ENCODE measurements at regions not wholly inside any gene's neighbourhood (a gene's known extent, or its start where the extent isn't known, plus 50 kb on each side); places are given as distances from the start of the nearest gene placed in this dataset.
"Not testable (repeated sequence)": the region's sequence is repeated elsewhere in the genome, so short reads cannot be mapped to it uniquely, and the experiment has no call there.

GRCh38 chr6:100322886-100323285 is 141.8 kb downstream of the SIM1 start:
- Histone ChIP-seq H3K4me3 (ENCODE audit: insufficient read depth, low read depth, low read length) (no peak overlapping the region), H3K27me3 (ENCODE audit: control insufficient read depth, insufficient read depth, low read length) (no peaks in the 10 kb centered on the region), H3K36me3 (replicated peaks; ENCODE audit: control insufficient read depth, insufficient read depth, low read length) (no peaks in the 10 kb centered on the region)
- DNase-seq, result no peak

- Histone ChIP-seq H3K4me3 (ENCODE audit: insufficient read depth, low read depth, low read length) (no peak overlapping the region), H3K36me3 (replicated peaks; ENCODE audit: control insufficient read depth, insufficient read depth, low read length) (no peaks in the 10 kb centered on the region), H3K27me3 (ENCODE audit: control insufficient read depth, insufficient read depth, low read length) (no peaks in the 10 kb centered on the region)
- DNase-seq, result no peak
Observed at GRCh38 chr6:100320686-100321085, 144.0 kb downstream of the SIM1 start.

GRCh38 chr6:100317031-100317430 is 147.7 kb downstream of the SIM1 start:
- DNase-seq, result no peak
- H3K27me3 ChIP-seq (ENCODE audit: control insufficient read depth, insufficient read depth, low read length), result no peaks in the 10 kb centered on the region
- no peak overlapping the region for H3K4me3 ChIP-seq (ENCODE audit: insufficient read depth, low read depth, low read length)
- H3K36me3 ChIP-seq (replicated peaks; ENCODE audit: control insufficient read depth, insufficient read depth, low read length), result no peaks in the 10 kb centered on the region

- no peak for DNase-seq
- Histone ChIP-seq H3K4me3 (ENCODE audit: insufficient read depth, low read depth, low read length) (no peak overlapping the region), H3K27me3 (ENCODE audit: control insufficient read depth, insufficient read depth, low read length) (no peaks in the 10 kb centered on the region), H3K36me3 (replicated peaks; ENCODE audit: control insufficient read depth, insufficient read depth, low read length) (no peaks in the 10 kb centered on the region)
Observed at GRCh38 chr6:100314186-100314585, 150.5 kb downstream of the SIM1 start.

GRCh38 chr6:100311707-100312251 is 152.9 kb downstream of the SIM1 start:
- Histone ChIP-seq H3K36me3 (replicated peaks; ENCODE audit: control insufficient read depth, insufficient read depth, low read length) (no peaks in the 10 kb centered on the region), H3K27me3 (ENCODE audit: control insufficient read depth, insufficient read depth, low read length) (no peaks in the 10 kb centered on the region), H3K4me3 (ENCODE audit: insufficient read depth, low read depth, low read length) (no peak overlapping the region)
- DNase-seq, result no peak

- no peak for DNase-seq
- H3K36me3 ChIP-seq (replicated peaks; ENCODE audit: control insufficient read depth, insufficient read depth, low read length), result no peaks in the 10 kb centered on the region
- no peaks in the 10 kb centered on the region for H3K27me3 ChIP-seq (ENCODE audit: control insufficient read depth, insufficient read depth, low read length)
- no peak overlapping the region for H3K4me3 ChIP-seq (ENCODE audit: insufficient read depth, low read depth, low read length)
Observed at GRCh38 chr6:100309174-100309573, 155.5 kb downstream of the SIM1 start.

- H3K27me3 ChIP-seq (ENCODE audit: control insufficient read depth, insufficient read depth, low read length), result no peaks in the 10 kb centered on the region
- no peak for DNase-seq
- no peak overlapping the region for H3K4me3 ChIP-seq (ENCODE audit: insufficient read depth, low read depth, low read length)
- H3K36me3 ChIP-seq (replicated peaks; ENCODE audit: control insufficient read depth, insufficient read depth, low read length), result no peaks in the 10 kb centered on the region
Observed at GRCh38 chr6:100307561-100307960, 157.2 kb downstream of the SIM1 start.

GRCh38 chr6:100305209-100305869 is 159.4 kb downstream of the SIM1 start:
- DNase-seq, result no peak
- Histone ChIP-seq H3K4me3 (ENCODE audit: insufficient read depth, low read depth, low read length) (no peak overlapping the region), H3K36me3 (replicated peaks; ENCODE audit: control insufficient read depth, insufficient read depth, low read length) (no peaks in the 10 kb centered on the region), H3K27me3 (ENCODE audit: control insufficient read depth, insufficient read depth, low read length) (no peaks in the 10 kb centered on the region)

- H3K36me3 ChIP-seq (replicated peaks; ENCODE audit: control insufficient read depth, insufficient read depth, low read length), result no peaks in the 10 kb centered on the region
- H3K27me3 ChIP-seq (ENCODE audit: control insufficient read depth, insufficient read depth, low read length), result no peaks in the 10 kb centered on the region
- DNase-seq, result no peak
- no peak overlapping the region for H3K4me3 ChIP-seq (ENCODE audit: insufficient read depth, low read depth, low read length)
Observed at GRCh38 chr6:100304575-100304974, 160.1 kb downstream of the SIM1 start.

GRCh38 chr6:100301731-100302130 is 163.0 kb downstream of the SIM1 start:
- no peak for DNase-seq
- no peaks in the 10 kb centered on the region for H3K27me3 ChIP-seq (ENCODE audit: control insufficient read depth, insufficient read depth, low read length)
- H3K36me3 ChIP-seq (replicated peaks; ENCODE audit: control insufficient read depth, insufficient read depth, low read length), result no peaks in the 10 kb centered on the region
- no peak overlapping the region for H3K4me3 ChIP-seq (ENCODE audit: insufficient read depth, low read depth, low read length)

- no peak for DNase-seq
- no peaks in the 10 kb centered on the region for H3K27me3 ChIP-seq (ENCODE audit: control insufficient read depth, insufficient read depth, low read length)
- no peaks in the 10 kb centered on the region for H3K36me3 ChIP-seq (replicated peaks; ENCODE audit: control insufficient read depth, insufficient read depth, low read length)
- H3K4me3 ChIP-seq (ENCODE audit: insufficient read depth, low read depth, low read length), result no peak overlapping the region
Observed at GRCh38 chr6:100300221-100300736, 164.4 kb downstream of the SIM1 start.

- no peak for DNase-seq
- no peaks in the 10 kb centered on the region for H3K36me3 ChIP-seq (replicated peaks; ENCODE audit: control insufficient read depth, insufficient read depth, low read length)
- H3K4me3 ChIP-seq (ENCODE audit: insufficient read depth, low read depth, low read length), result no peak overlapping the region
- no peaks in the 10 kb centered on the region for H3K27me3 ChIP-seq (ENCODE audit: control insufficient read depth, insufficient read depth, low read length)
Observed at GRCh38 chr6:100296810-100297544, 167.7 kb downstream of the SIM1 start.

GRCh38 chr6:100295172-100295571 is 169.5 kb downstream of the SIM1 start:
- H3K36me3 ChIP-seq (replicated peaks; ENCODE audit: control insufficient read depth, insufficient read depth, low read length); DNase-seq; H3K4me3 ChIP-seq (ENCODE audit: insufficient read depth, low read depth, low read length); H3K27me3 ChIP-seq (ENCODE audit: control insufficient read depth, insufficient read depth, low read length): not testable (repeated sequence)

- no peak for DNase-seq
- no peak overlapping the region for H3K4me3 ChIP-seq (ENCODE audit: insufficient read depth, low read depth, low read length)
- no peaks in the 10 kb centered on the region for H3K27me3 ChIP-seq (ENCODE audit: control insufficient read depth, insufficient read depth, low read length)
- H3K36me3 ChIP-seq (replicated peaks; ENCODE audit: control insufficient read depth, insufficient read depth, low read length), result no peaks in the 10 kb centered on the region
Observed at GRCh38 chr6:100289285-100289684, 175.4 kb downstream of the SIM1 start.

- Histone ChIP-seq H3K36me3 (replicated peaks; ENCODE audit: control insufficient read depth, insufficient read depth, low read length) (no peaks in the 10 kb centered on the region), H3K27me3 (ENCODE audit: control insufficient read depth, insufficient read depth, low read length) (no peaks in the 10 kb centered on the region), H3K4me3 (ENCODE audit: insufficient read depth, low read depth, low read length) (no peak overlapping the region)
- DNase-seq, result no peak
Observed at GRCh38 chr6:100288311-100288710, 176.4 kb downstream of the SIM1 start.
